Gastroesophageal sphincter (tissue), 3 donors: ENCODE measurements at regions not wholly inside any gene's neighbourhood (a gene's known extent, or its start where the extent isn't known, plus 50 kb on each side); places are given as distances from the start of the nearest gene placed in this dataset.

Source experiments
- POLR2A ChIP-seq, 2 donors: fragments of 450-650 bp; IDR thresholded peaks; one replicate each; pipeline ENCODE4 v1.6.1; 2017; ENCODE audit warnings: antibody characterized with exemption in 2 of 2, mild to moderate bottlenecking in 2 of 2, moderate library complexity in 1 of 2
- POLR2AphosphoS5 ChIP-seq: sonication (generic); formaldehyde crosslinking; IDR thresholded peaks from one replicate; pipeline ENCODE4 v1.6.1; 2017; ENCODE audit warnings: antibody characterized with exemption
- TF ChIP-seq, protein P1 (sequence below), 4 experiments: fragments of 200-600 bp in 2 of 4; fragments of 450-650 bp in 2 of 4; sonication (generic) in 1 of 4; IDR thresholded peaks; one replicate each; pipeline ENCODE4 v1.5.1; 2017 to 2019; ENCODE audit warnings: antibody characterized with exemption in 4 of 4, mild to moderate bottlenecking in 2 of 4, moderate library complexity in 2 of 4

- TF ChIP-seq, protein P1, sequence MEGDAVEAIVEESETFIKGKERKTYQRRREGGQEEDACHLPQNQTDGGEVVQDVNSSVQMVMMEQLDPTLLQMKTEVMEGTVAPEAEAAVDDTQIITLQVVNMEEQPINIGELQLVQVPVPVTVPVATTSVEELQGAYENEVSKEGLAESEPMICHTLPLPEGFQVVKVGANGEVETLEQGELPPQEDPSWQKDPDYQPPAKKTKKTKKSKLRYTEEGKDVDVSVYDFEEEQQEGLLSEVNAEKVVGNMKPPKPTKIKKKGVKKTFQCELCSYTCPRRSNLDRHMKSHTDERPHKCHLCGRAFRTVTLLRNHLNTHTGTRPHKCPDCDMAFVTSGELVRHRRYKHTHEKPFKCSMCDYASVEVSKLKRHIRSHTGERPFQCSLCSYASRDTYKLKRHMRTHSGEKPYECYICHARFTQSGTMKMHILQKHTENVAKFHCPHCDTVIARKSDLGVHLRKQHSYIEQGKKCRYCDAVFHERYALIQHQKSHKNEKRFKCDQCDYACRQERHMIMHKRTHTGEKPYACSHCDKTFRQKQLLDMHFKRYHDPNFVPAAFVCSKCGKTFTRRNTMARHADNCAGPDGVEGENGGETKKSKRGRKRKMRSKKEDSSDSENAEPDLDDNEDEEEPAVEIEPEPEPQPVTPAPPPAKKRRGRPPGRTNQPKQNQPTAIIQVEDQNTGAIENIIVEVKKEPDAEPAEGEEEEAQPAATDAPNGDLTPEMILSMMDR (IDR thresholded peaks at IDR 0.05): no peak
- TF ChIP-seq POLR2AphosphoS5: no peak
- no peak for TF ChIP-seq POLR2A (IDR thresholded peaks at IDR 0.05)
Observed at GRCh38 chr10:118407026-118407425, 64.9 kb upstream of the FAM204A start.
